Liver (tissue), 8 donors: ENCODE measurements at regions not wholly inside any gene's neighbourhood (a gene's known extent, or its start where the extent isn't known, plus 50 kb on each side); places are given as distances from the start of the nearest gene placed in this dataset.

Experiments used
- DNase-seq: peaks from one replicate; pipeline ENCODE4 v3.0.0-alpha.2; 2017; ENCODE audit warnings: low spot score
- H3K27ac ChIP-seq, 2 donors: one replicate each; pipeline ENCODE4 v1.7.0; 2013; ENCODE audit warnings: inconsistent platforms in 2 of 2, low read length in 2 of 2, control low read depth in 1 of 2, low read depth in 1 of 2, mild to moderate bottlenecking in 1 of 2
- H3K27me3 ChIP-seq, 4 donors: one replicate each; pipeline versions ENCODE4 v1.6.1 to v1.7.0; 2013; ENCODE audit warnings: low read length in 3 of 4, inconsistent platforms in 1 of 4, mild to moderate bottlenecking in 1 of 4, moderate library complexity in 1 of 4; ENCODE audit not compliant: control insufficient read depth in 4 of 4, insufficient read depth in 4 of 4
- H3K36me3 ChIP-seq, 4 donors: one replicate each; pipeline versions ENCODE4 v1.6.1 to v1.7.0; 2013; ENCODE audit warnings: low read length in 3 of 4, mild to moderate bottlenecking in 3 of 4, low read depth in 1 of 4, moderate library complexity in 1 of 4; ENCODE audit not compliant: control insufficient read depth in 4 of 4, insufficient read depth in 3 of 4
- H3K4me1 ChIP-seq, 4 donors: one replicate each; pipeline versions ENCODE4 v1.6.1 to v1.7.0; 2013; ENCODE audit warnings: low read length in 3 of 4, mild to moderate bottlenecking in 3 of 4, moderate library complexity in 1 of 4; ENCODE audit not compliant: control insufficient read depth in 4 of 4, insufficient read depth in 4 of 4
- H3K4me3 ChIP-seq, 3 donors: one replicate each; pipeline versions ENCODE4 v1.6.1 to v1.7.0; 2013; ENCODE audit warnings: low read length in 3 of 3, control low read depth in 1 of 3, low read depth in 1 of 3, mild to moderate bottlenecking in 1 of 3
- H3K9ac ChIP-seq, 2 donors: one replicate each; pipeline ENCODE4 v1.7.0; 2013; ENCODE audit warnings: low read length in 2 of 2, mild to moderate bottlenecking in 2 of 2, moderate library complexity in 2 of 2, control low read depth in 1 of 2, low read depth in 1 of 2
- H3K9me3 ChIP-seq, 4 donors: one replicate each; pipeline versions ENCODE4 v1.6.1 to v1.7.0; 2013; ENCODE audit warnings: low read length in 3 of 4; ENCODE audit not compliant: control insufficient read depth in 4 of 4
- EGR1 ChIP-seq, 2 donors: IDR thresholded peaks; 2 replicates each; pipeline ENCODE4 v1.6.1; 2016 to 2018; ENCODE audit warnings: antibody characterized with exemption in 2 of 2, low read depth in 2 of 2
- FOXA1 ChIP-seq: IDR thresholded peaks from 2 replicates; pipeline ENCODE4 v1.6.1; 2016; ENCODE audit warnings: antibody characterized with exemption
- FOXA2 ChIP-seq: IDR thresholded peaks from 2 replicates; pipeline ENCODE4 v1.6.1; 2016; ENCODE audit warnings: antibody characterized with exemption
- GABPA ChIP-seq, 2 donors: IDR thresholded peaks in 1 of 2; conservative IDR thresholded peaks in 1 of 2; 2 replicates each; pipeline ENCODE4 v1.6.1; 2016; ENCODE audit warnings: antibody characterized with exemption in 2 of 2, mild to moderate bottlenecking in 1 of 2, moderate library complexity in 1 of 2
- HNF4A ChIP-seq, 2 donors: conservative IDR thresholded peaks; 2 replicates each; pipeline ENCODE4 v1.6.1; 2016; ENCODE audit warnings: antibody characterized with exemption in 2 of 2, mild to moderate bottlenecking in 2 of 2
- HNF4G ChIP-seq: IDR thresholded peaks from 2 replicates; pipeline ENCODE4 v1.6.1; 2016; ENCODE audit warnings: antibody characterized with exemption
- JUND ChIP-seq, 2 donors: IDR thresholded peaks; 2 replicates each; pipeline ENCODE4 v1.6.1; 2016; ENCODE audit warnings: antibody characterized with exemption in 2 of 2
- NR2F2 ChIP-seq: IDR thresholded peaks from 2 replicates; pipeline ENCODE4 v1.6.1; 2016; ENCODE audit warnings: antibody characterized with exemption
- RXRA ChIP-seq, 2 donors: IDR thresholded peaks; 2 replicates each; pipeline ENCODE4 v1.6.1; 2017 to 2018; ENCODE audit warnings: antibody characterized with exemption in 2 of 2, mild to moderate bottlenecking in 1 of 2
- TAF1 ChIP-seq: conservative IDR thresholded peaks from 2 replicates; pipeline ENCODE4 v1.6.1; 2016; ENCODE audit warnings: antibody characterized with exemption, mild to moderate bottlenecking
- YY1 ChIP-seq: IDR thresholded peaks from 2 replicates; pipeline ENCODE4 v1.6.1; 2016; ENCODE audit warnings: antibody characterized with exemption, mild to moderate bottlenecking
- WGBS: extraction: QIAGEN DNeasy Blood & Tissue Kit; methylation state at CpG from one replicate; pipeline ENCODE4 v1.1.7; 2013; 5-methylcytosine and 5-hydroxymethylcytosine counted together
- TF ChIP-seq, protein P1 (sequence below): IDR thresholded peaks from 2 replicates; pipeline ENCODE4 v1.6.1; 2016; ENCODE audit warnings: antibody characterized with exemption, mild to moderate bottlenecking
- TF ChIP-seq, protein P2 (sequence below): IDR thresholded peaks from 2 replicates; pipeline ENCODE4 v1.6.1; 2016; ENCODE audit warnings: antibody characterized with exemption
- TF ChIP-seq, protein P3 (sequence below): IDR thresholded peaks from 2 replicates; pipeline ENCODE4 v1.6.1; 2016; ENCODE audit warnings: antibody characterized with exemption
- TF ChIP-seq, protein P4 (sequence below): IDR thresholded peaks from 2 replicates; pipeline ENCODE4 v1.6.1; 2016; ENCODE audit warnings: antibody characterized with exemption
- TF ChIP-seq, protein P5 (sequence below): fragments of 150-350 bp; IDR thresholded peaks from 2 replicates; pipeline ENCODE4 v1.5.1; 2017; ENCODE audit warnings: improper control_type of control experiment, low read depth, low read length; ENCODE audit not compliant: missing input control
- donor health status: healthy.
- donor health status: healthy.
- donor health status: healthy.
- donor health status: healthy.
- donor health status: healthy.

DNA sequence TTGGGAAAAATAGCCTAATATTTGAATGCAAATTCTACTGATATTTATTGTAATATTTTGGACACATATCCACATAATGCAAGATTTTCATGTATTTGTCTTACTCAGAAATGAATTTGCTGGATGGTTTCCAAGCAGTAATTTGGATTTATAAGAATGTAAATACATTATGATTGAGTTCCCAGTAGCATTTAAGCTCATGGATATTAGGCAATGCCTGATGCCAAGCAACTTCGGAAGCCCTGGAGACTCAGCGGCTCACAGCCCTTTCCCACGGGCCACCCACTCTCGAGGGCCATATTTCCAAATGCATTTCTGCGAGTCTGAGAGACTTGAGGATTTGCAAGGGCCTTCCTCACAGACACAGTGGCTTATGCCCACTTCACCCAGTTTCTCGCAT lies 62.1 kb upstream of the MYOCD start:
- Histone ChIP-seq H3K9ac (no peak overlapping the region), H3K4me3 (no peak overlapping the region), H3K4me1 (no peaks in the 10 kb centered on the region), H3K9me3 (no peaks in the 10 kb centered on the region), H3K36me3 (no peaks in the 10 kb centered on the region), H3K27ac (no peak overlapping the region), H3K27me3 (no peaks in the 10 kb centered on the region)
- WGBS = 81% methylated on average over 6 of the region's 6 CpGs
- TF ChIP-seq HNF4G (no peak), HNF4A (conservative IDR thresholded peaks at IDR 0.05) (no peak), FOXA2 (no peak)
- no peak for DNase-seq

DNA sequence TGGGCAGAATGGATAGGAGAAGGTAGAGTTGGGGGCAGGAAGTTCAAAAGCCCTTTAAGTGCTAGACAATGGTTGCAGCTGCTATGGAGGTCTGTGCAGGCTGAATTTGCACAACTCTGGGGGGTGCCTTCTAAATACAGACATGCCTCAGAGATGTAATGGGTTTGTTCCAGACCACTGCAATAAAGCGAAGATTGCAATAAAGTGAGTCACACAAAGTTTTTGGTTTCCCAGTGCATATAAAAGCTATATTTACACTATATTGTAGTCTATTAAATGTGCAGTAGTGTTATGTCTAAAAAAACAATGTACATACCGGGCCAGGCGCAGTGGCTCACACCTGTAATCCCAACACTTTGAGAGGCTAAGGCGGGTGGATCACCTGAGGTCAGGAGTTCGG lies 60.5 kb upstream of the MYOCD start:
- Histone ChIP-seq H3K36me3 (no peaks in the 10 kb centered on the region), H3K9me3 (no peaks in the 10 kb centered on the region), H3K27me3 (no peaks in the 10 kb centered on the region), H3K4me3 (no peak overlapping the region), H3K4me1 (no peaks in the 10 kb centered on the region), H3K27ac (no peak overlapping the region), H3K9ac (no peak overlapping the region)
- TF ChIP-seq GABPA (IDR thresholded peaks at IDR 0.05 in 1 of 2, conservative IDR thresholded peaks at IDR 0.05 in 1 of 2) = no peak
- TF ChIP-seq, protein P1, sequence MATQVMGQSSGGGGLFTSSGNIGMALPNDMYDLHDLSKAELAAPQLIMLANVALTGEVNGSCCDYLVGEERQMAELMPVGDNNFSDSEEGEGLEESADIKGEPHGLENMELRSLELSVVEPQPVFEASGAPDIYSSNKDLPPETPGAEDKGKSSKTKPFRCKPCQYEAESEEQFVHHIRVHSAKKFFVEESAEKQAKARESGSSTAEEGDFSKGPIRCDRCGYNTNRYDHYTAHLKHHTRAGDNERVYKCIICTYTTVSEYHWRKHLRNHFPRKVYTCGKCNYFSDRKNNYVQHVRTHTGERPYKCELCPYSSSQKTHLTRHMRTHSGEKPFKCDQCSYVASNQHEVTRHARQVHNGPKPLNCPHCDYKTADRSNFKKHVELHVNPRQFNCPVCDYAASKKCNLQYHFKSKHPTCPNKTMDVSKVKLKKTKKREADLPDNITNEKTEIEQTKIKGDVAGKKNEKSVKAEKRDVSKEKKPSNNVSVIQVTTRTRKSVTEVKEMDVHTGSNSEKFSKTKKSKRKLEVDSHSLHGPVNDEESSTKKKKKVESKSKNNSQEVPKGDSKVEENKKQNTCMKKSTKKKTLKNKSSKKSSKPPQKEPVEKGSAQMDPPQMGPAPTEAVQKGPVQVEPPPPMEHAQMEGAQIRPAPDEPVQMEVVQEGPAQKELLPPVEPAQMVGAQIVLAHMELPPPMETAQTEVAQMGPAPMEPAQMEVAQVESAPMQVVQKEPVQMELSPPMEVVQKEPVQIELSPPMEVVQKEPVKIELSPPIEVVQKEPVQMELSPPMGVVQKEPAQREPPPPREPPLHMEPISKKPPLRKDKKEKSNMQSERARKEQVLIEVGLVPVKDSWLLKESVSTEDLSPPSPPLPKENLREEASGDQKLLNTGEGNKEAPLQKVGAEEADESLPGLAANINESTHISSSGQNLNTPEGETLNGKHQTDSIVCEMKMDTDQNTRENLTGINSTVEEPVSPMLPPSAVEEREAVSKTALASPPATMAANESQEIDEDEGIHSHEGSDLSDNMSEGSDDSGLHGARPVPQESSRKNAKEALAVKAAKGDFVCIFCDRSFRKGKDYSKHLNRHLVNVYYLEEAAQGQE = no peak
- TF ChIP-seq, protein P2, sequence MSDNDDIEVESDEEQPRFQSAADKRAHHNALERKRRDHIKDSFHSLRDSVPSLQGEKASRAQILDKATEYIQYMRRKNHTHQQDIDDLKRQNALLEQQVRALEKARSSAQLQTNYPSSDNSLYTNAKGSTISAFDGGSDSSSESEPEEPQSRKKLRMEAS = no peak
- TF ChIP-seq, protein P3, sequence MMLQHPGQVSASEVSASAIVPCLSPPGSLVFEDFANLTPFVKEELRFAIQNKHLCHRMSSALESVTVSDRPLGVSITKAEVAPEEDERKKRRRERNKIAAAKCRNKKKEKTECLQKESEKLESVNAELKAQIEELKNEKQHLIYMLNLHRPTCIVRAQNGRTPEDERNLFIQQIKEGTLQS = no peak
- no peak for TF ChIP-seq YY1
- no peak for TF ChIP-seq TAF1
- no peak for TF ChIP-seq FOXA2
- TF ChIP-seq EGR1 (IDR thresholded peaks at IDR 0.05; ENCODE audit: low read depth in 2 of 2) = no peak
- TF ChIP-seq RXRA (IDR thresholded peaks at IDR 0.05) = no peak
- no peak for TF ChIP-seq JUND (IDR thresholded peaks at IDR 0.05)
- DNase-seq = no peak
- 80% methylated on average over 5 of the region's 5 CpGs for WGBS

DNA sequence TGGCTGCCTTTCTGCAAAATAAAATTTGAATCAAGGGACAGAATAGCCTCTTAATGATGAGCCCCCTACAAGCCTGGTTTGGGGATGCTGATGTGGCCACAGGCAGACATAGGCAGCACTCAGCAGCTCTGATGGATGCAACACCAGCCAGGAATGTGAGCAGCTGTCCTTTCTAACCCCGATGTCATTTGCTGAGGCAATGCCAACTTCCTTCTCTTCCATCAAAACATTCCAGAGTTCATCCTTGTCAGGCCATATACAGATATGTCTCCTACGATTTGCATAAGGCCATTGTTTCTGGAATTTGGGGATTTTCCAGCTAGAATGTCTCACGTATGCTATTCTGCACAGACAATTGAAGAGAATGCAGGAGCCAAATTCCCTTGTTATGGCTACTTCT lies 52.1 kb upstream of the MYOCD start:
- H3K4me3 ChIP-seq = no peak overlapping the region
- H3K36me3 ChIP-seq = no peaks in the 10 kb centered on the region
- no peaks in the 10 kb centered on the region for H3K9me3 ChIP-seq
- H3K27ac ChIP-seq = no peak overlapping the region
- WGBS = 56% methylated on average over 3 of the region's 3 CpGs
- DNase-seq = no peak
- no peak overlapping the region for H3K9ac ChIP-seq
- H3K27me3 ChIP-seq = no peaks in the 10 kb centered on the region
- TF ChIP-seq TAF1 (no peak), FOXA1 (no peak), NR2F2 (no peak), EGR1 (IDR thresholded peaks at IDR 0.05; ENCODE audit: low read depth in 2 of 2) (no peak), FOXA2 (no peak)
- TF ChIP-seq, protein P4, sequence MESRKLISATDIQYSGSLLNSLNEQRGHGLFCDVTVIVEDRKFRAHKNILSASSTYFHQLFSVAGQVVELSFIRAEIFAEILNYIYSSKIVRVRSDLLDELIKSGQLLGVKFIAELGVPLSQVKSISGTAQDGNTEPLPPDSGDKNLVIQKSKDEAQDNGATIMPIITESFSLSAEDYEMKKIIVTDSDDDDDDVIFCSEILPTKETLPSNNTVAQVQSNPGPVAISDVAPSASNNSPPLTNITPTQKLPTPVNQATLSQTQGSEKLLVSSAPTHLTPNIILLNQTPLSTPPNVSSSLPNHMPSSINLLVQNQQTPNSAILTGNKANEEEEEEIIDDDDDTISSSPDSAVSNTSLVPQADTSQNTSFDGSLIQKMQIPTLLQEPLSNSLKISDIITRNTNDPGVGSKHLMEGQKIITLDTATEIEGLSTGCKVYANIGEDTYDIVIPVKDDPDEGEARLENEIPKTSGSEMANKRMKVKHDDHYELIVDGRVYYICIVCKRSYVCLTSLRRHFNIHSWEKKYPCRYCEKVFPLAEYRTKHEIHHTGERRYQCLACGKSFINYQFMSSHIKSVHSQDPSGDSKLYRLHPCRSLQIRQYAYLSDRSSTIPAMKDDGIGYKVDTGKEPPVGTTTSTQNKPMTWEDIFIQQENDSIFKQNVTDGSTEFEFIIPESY = no peak
- TF ChIP-seq, protein P2 = no peak
- TF ChIP-seq, protein P5, sequence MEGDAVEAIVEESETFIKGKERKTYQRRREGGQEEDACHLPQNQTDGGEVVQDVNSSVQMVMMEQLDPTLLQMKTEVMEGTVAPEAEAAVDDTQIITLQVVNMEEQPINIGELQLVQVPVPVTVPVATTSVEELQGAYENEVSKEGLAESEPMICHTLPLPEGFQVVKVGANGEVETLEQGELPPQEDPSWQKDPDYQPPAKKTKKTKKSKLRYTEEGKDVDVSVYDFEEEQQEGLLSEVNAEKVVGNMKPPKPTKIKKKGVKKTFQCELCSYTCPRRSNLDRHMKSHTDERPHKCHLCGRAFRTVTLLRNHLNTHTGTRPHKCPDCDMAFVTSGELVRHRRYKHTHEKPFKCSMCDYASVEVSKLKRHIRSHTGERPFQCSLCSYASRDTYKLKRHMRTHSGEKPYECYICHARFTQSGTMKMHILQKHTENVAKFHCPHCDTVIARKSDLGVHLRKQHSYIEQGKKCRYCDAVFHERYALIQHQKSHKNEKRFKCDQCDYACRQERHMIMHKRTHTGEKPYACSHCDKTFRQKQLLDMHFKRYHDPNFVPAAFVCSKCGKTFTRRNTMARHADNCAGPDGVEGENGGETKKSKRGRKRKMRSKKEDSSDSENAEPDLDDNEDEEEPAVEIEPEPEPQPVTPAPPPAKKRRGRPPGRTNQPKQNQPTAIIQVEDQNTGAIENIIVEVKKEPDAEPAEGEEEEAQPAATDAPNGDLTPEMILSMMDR = no peak
- no peaks in the 10 kb centered on the region for H3K4me1 ChIP-seq
